SK-N-SH (cell line): ENCODE measurements at regions not wholly inside any gene's neighbourhood (a gene's known extent, or its start where the extent isn't known, plus 50 kb on each side); places are given as distances from the start of the nearest gene placed in this dataset.

Experiments
- CTCF ChIA-PET: fragments of 300-600, 350-600 bp; formaldehyde crosslinking; extraction: SDS; loops from one replicate; lab custom pipeline; 2021; lab: Yijun Ruan, JAX
- POLR2A ChIA-PET: fragments of 350-600 bp; sonication (Branson Sonifier 250); formaldehyde crosslinking; extraction: SDS; loops from one replicate; lab custom pipeline; 2020; ENCODE audit warnings: antibody characterized with exemption, inconsistent platforms; lab: Yijun Ruan, JAX
- DNase-seq: peaks from one replicate; pipeline ENCODE4 v3.0.0; 2012
- H2AFZ ChIP-seq: fragments of 200-600 bp; sonication (generic); 2 replicates; pipeline ENCODE4 v1.8.1; 2016; ENCODE audit warnings: antibody characterized with exemption, mild to moderate bottlenecking, low read depth
- H3F3A ChIP-seq: fragments of 200-600 bp; sonication (generic); replicated peaks from 2 replicates; pipeline ENCODE3; 2016; ENCODE audit warnings: antibody characterized with exemption, mild to moderate bottlenecking; ENCODE audit not compliant: insufficient read depth
- H3K27ac ChIP-seq, 2 experiments: fragments of 200-500 bp in 1 of 2; fragments of 200-600 bp in 1 of 2; sonication (Bioruptor generic) in 1 of 2; sonication (generic), shearing (Covaris generic) in 1 of 2; 2 replicates each; pipeline versions ENCODE4 v1.5.1 to v1.6.1; 2014 to 2016; ENCODE audit warnings: low read depth in 2 of 2, inconsistent platforms in 1 of 2, low read length in 1 of 2, mild to moderate bottlenecking in 1 of 2, mixed read lengths in 1 of 2
- H3K27me3 ChIP-seq: fragments of 200-600 bp; sonication (generic), shearing (Covaris generic); 2 replicates; pipeline ENCODE4 v1.6.1; 2016; ENCODE audit warnings: mixed run types; ENCODE audit not compliant: insufficient read depth
- H3K36me3 ChIP-seq, 2 experiments: fragments of 200-500 bp in 1 of 2; fragments of 200-600 bp in 1 of 2; sonication (Bioruptor generic) in 1 of 2; sonication (generic) in 1 of 2; replicated peaks in 1 of 2; 2 replicates each; pipeline versions ENCODE3 to v1.5.1; 2014 to 2016; ENCODE audit warnings: low read length in 1 of 2, mild to moderate bottlenecking in 1 of 2; ENCODE audit not compliant: insufficient read depth in 2 of 2, control insufficient read depth in 1 of 2
- H3K4me1 ChIP-seq, 2 experiments: fragments of 200-500 bp in 1 of 2; fragments of 200-600 bp in 1 of 2; sonication (Bioruptor generic) in 1 of 2; sonication (generic), shearing (Covaris generic) in 1 of 2; 2 replicates each; pipeline versions ENCODE4 v1.5.1 to v1.6.1; 2014 to 2016; ENCODE audit warnings: low read depth in 1 of 2, low read length in 1 of 2, mixed run types in 1 of 2; ENCODE audit not compliant: insufficient read depth in 2 of 2, control insufficient read depth in 1 of 2
- H3K4me2 ChIP-seq: fragments of 200-600 bp; sonication (generic), shearing (Covaris generic); 2 replicates; pipeline ENCODE4 v1.6.1; 2017; ENCODE audit warnings: mixed run types
- H3K4me3 ChIP-seq, 2 experiments: fragments of 200-500 bp in 1 of 2; fragments of 200-600 bp in 1 of 2; sonication (Bioruptor generic) in 1 of 2; sonication (generic), shearing (Covaris generic) in 1 of 2; 2 replicates each; pipeline versions ENCODE4 v1.5.1 to v1.8.1; 2014 to 2016; ENCODE audit warnings: low read depth in 2 of 2, inconsistent platforms in 1 of 2, low read length in 1 of 2, mild to moderate bottlenecking in 1 of 2, mixed read lengths in 1 of 2, moderate library complexity in 1 of 2
- H3K79me2 ChIP-seq: fragments of 200-600 bp; sonication (generic); 2 replicates; pipeline ENCODE4 v1.8.1; 2017; ENCODE audit warnings: mild to moderate bottlenecking; ENCODE audit not compliant: insufficient read depth
- H3K9ac ChIP-seq: fragments of 200-600 bp; sonication (generic); 2 replicates; pipeline ENCODE4 v1.6.1; 2017; ENCODE audit warnings: mixed run types
- H3K9me2 ChIP-seq: fragments of 200-600 bp; sonication (generic); 2 replicates; pipeline ENCODE4 v1.6.1; 2017; ENCODE audit warnings: mixed run types
- H3K9me3 ChIP-seq: fragments of 200-600 bp; sonication (generic); 2 replicates; pipeline ENCODE4 v1.6.1; 2017; ENCODE audit warnings: mixed run types, mild to moderate bottlenecking, moderate library complexity
- H4K20me1 ChIP-seq: fragments of 200-600 bp; sonication (generic); 2 replicates; pipeline ENCODE4 v1.6.1; 2017; ENCODE audit warnings: mild to moderate bottlenecking, mixed run types; ENCODE audit not compliant: insufficient read depth
- EP300 ChIP-seq, 2 experiments: IDR thresholded peaks; 2 replicates each; pipeline versions ENCODE4 v1.4.0 to v1.6.1; 2012; ENCODE audit warnings: borderline replicate concordance in 1 of 2, low read depth in 1 of 2, low read length in 1 of 2
- EZH2phosphoT487 ChIP-seq: fragments of 200-600 bp; sonication (generic); IDR thresholded peaks from 2 replicates; pipeline ENCODE4 v1.6.1; 2017; ENCODE audit warnings: low read depth, mixed run types, mild to moderate bottlenecking, antibody characterized with exemption, moderate library complexity, borderline replicate concordance
- NFIC ChIP-seq: IDR thresholded peaks from 2 replicates; pipeline ENCODE4 v1.4.0; 2012; ENCODE audit warnings: borderline replicate concordance
- NRF1 ChIP-seq: IDR thresholded peaks from 2 replicates; pipeline ENCODE4 v1.6.1; 2012; ENCODE audit warnings: low read depth, mild to moderate bottlenecking, low read length
- POLR2AphosphoS5 ChIP-seq: IDR thresholded peaks from 2 replicates; pipeline ENCODE4 v1.6.1; 2012; ENCODE audit warnings: low read depth, low read length
- RAD21 ChIP-seq: IDR thresholded peaks from 2 replicates; pipeline ENCODE4 v1.6.1; 2012; ENCODE audit warnings: mild to moderate bottlenecking, low read length
- RCOR1 ChIP-seq: fragments of 150-350 bp; IDR thresholded peaks from 2 replicates; pipeline ENCODE4 v1.6.1; 2017; ENCODE audit warnings: antibody characterized with exemption, low read length
- SMC3 ChIP-seq: IDR thresholded peaks from 2 replicates; pipeline ENCODE4 v1.6.1; 2012; ENCODE audit warnings: low read depth, low read length, improper control_type of control experiment
- TEAD4 ChIP-seq: IDR thresholded peaks from 2 replicates; pipeline ENCODE4 v1.4.0; 2012; ENCODE audit warnings: mild to moderate bottlenecking, borderline replicate concordance; ENCODE audit not compliant: insufficient read depth
- WGBS: methylation state at CpG from one replicate; pipeline ENCODE4 v1.1.6; 2017; ENCODE audit warnings: low lambda C conversion rate; 5-methylcytosine and 5-hydroxymethylcytosine counted together
- TF ChIP-seq, protein P1 (sequence below): IDR thresholded peaks from 2 replicates; pipeline ENCODE4 v1.6.1; 2012; ENCODE audit warnings: mild to moderate bottlenecking, low read depth, low read length, moderate library complexity
- TF ChIP-seq, protein P2 (sequence below): IDR thresholded peaks from 2 replicates; pipeline ENCODE4 v1.4.0; 2012; ENCODE audit warnings: low read depth, borderline replicate concordance
- TF ChIP-seq, protein P3 (sequence below): fragments of 200-600 bp; sonication (generic); IDR thresholded peaks from 2 replicates; pipeline ENCODE4 v1.6.1; 2017; ENCODE audit warnings: antibody characterized with exemption, mild to moderate bottlenecking, moderate library complexity

DNA sequence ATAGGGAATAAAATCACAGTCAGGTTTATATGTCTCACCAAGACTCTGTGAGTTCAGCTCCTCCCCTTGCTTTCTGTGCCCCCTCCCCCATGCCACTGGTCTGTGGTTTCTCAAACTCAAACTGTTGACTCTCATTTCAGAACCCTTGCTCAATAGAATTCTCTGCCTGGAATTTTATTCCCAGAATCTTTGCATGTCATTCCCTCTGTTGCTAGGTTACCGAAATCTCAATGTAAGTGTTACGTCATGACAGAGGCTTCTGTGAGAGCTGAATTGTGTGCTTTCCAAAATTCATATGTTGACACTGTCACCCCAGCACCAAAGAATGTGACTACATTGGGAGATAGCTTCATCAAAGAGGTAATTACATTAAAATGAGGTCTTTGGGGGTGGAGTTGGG, 1938.8 kb downstream of the TP53TG3F start:
- no peak overlapping the region for H3K4me2 ChIP-seq
- TF ChIP-seq, protein P1, sequence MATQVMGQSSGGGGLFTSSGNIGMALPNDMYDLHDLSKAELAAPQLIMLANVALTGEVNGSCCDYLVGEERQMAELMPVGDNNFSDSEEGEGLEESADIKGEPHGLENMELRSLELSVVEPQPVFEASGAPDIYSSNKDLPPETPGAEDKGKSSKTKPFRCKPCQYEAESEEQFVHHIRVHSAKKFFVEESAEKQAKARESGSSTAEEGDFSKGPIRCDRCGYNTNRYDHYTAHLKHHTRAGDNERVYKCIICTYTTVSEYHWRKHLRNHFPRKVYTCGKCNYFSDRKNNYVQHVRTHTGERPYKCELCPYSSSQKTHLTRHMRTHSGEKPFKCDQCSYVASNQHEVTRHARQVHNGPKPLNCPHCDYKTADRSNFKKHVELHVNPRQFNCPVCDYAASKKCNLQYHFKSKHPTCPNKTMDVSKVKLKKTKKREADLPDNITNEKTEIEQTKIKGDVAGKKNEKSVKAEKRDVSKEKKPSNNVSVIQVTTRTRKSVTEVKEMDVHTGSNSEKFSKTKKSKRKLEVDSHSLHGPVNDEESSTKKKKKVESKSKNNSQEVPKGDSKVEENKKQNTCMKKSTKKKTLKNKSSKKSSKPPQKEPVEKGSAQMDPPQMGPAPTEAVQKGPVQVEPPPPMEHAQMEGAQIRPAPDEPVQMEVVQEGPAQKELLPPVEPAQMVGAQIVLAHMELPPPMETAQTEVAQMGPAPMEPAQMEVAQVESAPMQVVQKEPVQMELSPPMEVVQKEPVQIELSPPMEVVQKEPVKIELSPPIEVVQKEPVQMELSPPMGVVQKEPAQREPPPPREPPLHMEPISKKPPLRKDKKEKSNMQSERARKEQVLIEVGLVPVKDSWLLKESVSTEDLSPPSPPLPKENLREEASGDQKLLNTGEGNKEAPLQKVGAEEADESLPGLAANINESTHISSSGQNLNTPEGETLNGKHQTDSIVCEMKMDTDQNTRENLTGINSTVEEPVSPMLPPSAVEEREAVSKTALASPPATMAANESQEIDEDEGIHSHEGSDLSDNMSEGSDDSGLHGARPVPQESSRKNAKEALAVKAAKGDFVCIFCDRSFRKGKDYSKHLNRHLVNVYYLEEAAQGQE = no peak
- H3K79me2 ChIP-seq = no peaks in the 10 kb centered on the region
- ChIA-PET POLR2A (no interaction called here), CTCF (interaction anchor here (2.8 kb wide), 1 partner anchor 7 kb away, joined by 15 read pairs; no protein-coding TSS in a partner anchor)
- WGBS = 4% methylated on average over 2 of the region's 2 CpGs
- H4K20me1 ChIP-seq = no peaks in the 10 kb centered on the region
- H3K9me2 ChIP-seq = no peaks in the 10 kb centered on the region
- H3K4me1 ChIP-seq = no peaks in the 10 kb centered on the region
- H3K4me3 ChIP-seq = no peak overlapping the region
- no peaks in the 10 kb centered on the region for H3K36me3 ChIP-seq
- no peak overlapping the region for H2AFZ ChIP-seq
- no peak overlapping the region for H3K27ac ChIP-seq
- no peak for DNase-seq
- H3K9me3 ChIP-seq = no peaks in the 10 kb centered on the region
- H3K27me3 ChIP-seq = no peaks in the 10 kb centered on the region
- H3F3A ChIP-seq = no peaks in the 10 kb centered on the region
- no peak overlapping the region for H3K9ac ChIP-seq

DNA sequence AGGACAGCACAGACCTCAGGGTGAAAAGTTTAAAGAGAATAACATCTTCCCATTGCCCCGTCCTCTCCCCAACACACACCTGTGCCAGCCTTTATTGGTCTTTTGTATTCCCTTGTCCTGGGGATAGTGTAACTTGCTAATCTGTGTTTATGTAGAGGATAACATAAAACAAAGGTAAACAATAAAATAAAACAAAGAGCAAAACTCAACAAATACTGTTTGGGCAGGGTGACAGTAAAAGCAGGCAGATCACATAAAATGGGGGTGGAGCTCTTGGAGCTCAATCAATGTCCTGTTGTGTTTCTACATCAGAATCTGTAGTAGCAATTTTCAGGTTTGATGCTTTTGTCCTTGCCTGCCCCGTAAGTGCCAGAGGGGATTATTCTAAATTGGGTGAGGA, 1939.7 kb downstream of the TP53TG3F start:
- ChIA-PET POLR2A (no interaction called here), CTCF (interaction anchor here (1.2 to 2.8 kb wide), 4 partner anchors 8 to 33 kb away, joined by 3 to 15 read pairs (median 7); no protein-coding TSS in a partner anchor)
- Histone ChIP-seq H3K9ac (no peak overlapping the region), H3K36me3 (no peaks in the 10 kb centered on the region), H3K4me1 (no peaks in the 10 kb centered on the region), H4K20me1 (no peaks in the 10 kb centered on the region), H3F3A (no peaks in the 10 kb centered on the region), H3K79me2 (no peaks in the 10 kb centered on the region), H3K4me3 (no peak overlapping the region), H3K9me2 (no peaks in the 10 kb centered on the region), H3K27ac (no peak overlapping the region), H2AFZ (no peak overlapping the region), H3K4me2 (no peak overlapping the region), H3K9me3 (no peaks in the 10 kb centered on the region), H3K27me3 (no peaks in the 10 kb centered on the region)
- 0% methylated on average over 2 of the region's 2 CpGs for WGBS
- no peak for DNase-seq
- TF ChIP-seq NFIC = no peak
- no peak for TF ChIP-seq RAD21
- no peak for TF ChIP-seq NRF1
- TF ChIP-seq EP300 (IDR thresholded peaks at IDR 0.05; ENCODE audit: borderline replicate concordance in 1 of 2, low read depth in 1 of 2, low read length in 1 of 2) = no peak
- TF ChIP-seq, protein P2, sequence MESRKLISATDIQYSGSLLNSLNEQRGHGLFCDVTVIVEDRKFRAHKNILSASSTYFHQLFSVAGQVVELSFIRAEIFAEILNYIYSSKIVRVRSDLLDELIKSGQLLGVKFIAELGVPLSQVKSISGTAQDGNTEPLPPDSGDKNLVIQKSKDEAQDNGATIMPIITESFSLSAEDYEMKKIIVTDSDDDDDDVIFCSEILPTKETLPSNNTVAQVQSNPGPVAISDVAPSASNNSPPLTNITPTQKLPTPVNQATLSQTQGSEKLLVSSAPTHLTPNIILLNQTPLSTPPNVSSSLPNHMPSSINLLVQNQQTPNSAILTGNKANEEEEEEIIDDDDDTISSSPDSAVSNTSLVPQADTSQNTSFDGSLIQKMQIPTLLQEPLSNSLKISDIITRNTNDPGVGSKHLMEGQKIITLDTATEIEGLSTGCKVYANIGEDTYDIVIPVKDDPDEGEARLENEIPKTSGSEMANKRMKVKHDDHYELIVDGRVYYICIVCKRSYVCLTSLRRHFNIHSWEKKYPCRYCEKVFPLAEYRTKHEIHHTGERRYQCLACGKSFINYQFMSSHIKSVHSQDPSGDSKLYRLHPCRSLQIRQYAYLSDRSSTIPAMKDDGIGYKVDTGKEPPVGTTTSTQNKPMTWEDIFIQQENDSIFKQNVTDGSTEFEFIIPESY = no peak
- TF ChIP-seq POLR2AphosphoS5 = no peak
- no peak for TF ChIP-seq RCOR1
- TF ChIP-seq TEAD4 = no peak
- TF ChIP-seq EZH2phosphoT487 = no peak
- no peak for TF ChIP-seq SMC3
- TF ChIP-seq, protein P3, sequence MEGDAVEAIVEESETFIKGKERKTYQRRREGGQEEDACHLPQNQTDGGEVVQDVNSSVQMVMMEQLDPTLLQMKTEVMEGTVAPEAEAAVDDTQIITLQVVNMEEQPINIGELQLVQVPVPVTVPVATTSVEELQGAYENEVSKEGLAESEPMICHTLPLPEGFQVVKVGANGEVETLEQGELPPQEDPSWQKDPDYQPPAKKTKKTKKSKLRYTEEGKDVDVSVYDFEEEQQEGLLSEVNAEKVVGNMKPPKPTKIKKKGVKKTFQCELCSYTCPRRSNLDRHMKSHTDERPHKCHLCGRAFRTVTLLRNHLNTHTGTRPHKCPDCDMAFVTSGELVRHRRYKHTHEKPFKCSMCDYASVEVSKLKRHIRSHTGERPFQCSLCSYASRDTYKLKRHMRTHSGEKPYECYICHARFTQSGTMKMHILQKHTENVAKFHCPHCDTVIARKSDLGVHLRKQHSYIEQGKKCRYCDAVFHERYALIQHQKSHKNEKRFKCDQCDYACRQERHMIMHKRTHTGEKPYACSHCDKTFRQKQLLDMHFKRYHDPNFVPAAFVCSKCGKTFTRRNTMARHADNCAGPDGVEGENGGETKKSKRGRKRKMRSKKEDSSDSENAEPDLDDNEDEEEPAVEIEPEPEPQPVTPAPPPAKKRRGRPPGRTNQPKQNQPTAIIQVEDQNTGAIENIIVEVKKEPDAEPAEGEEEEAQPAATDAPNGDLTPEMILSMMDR = no peak
